ENCODE measurements at regions not wholly inside any gene's neighbourhood (a gene's known extent, or its start where the extent isn't known, plus 50 kb on each side); places are given as distances from the start of the nearest gene placed in this dataset.

DNA sequence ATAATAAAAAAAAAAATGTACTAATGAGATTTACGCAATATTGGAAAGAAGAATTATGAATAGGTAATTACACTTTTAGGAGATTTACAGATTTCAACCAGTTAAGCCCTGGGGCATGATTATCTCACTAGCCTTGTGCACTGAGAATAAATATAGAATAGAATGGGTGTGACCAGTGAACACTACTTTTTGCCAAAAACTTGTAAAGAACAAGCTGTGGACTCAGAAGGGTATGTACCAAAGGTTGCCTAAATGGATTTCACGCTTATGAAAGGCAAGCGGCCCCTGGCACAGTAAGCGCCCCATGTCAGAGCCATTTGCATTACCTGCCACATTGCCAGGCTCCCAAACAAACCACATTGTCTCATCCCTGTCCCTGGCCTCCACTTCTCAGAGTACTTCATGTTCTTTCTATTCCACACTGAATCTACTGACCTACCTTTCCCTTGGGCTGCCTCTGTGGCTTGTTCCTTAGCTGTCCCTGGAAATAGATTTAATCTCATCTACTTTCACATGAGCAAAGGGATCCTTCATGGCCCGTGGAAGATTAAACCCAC is 170.6 kb upstream of the DIO2 start:
- intact Hi-C loops (cut with DNase I, micrococcal nuclease) = no loop called here
- no peaks in the 10 kb centered on the region for H3K4me1 ChIP-seq (ENCODE audit: low read depth)

DNA sequence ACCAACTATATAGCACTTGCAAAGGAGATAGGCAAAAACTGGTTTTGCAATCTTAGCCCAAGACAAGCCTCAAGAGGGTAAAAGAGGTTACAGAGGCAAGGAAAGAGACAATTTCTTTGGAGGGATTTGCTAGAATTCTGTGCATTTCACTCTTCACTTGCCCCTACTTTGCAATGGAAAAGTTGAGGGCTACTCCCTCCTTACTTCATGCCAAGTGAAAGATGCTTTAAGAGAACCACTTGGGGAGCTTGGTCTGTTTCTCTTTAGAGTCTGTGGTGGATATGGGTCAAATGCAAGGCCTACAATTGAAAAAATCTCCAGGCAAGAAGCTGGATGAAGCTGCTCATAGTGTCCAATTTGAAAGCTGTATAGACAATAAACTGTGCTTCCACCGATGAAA is 167.7 kb upstream of the DIO2 start:
- Histone ChIP-seq H3K4me1 (ENCODE audit: low read depth) (no peaks in the 10 kb centered on the region), H3K9me3 (no peaks in the 10 kb centered on the region), H3K4me3 (no peak overlapping the region), H3K36me3 (ENCODE audit: low read depth) (no peaks in the 10 kb centered on the region)
- DNase-seq (no peak), ATAC-seq (no peak)
- intact Hi-C loops (cut with DNase I, micrococcal nuclease) = no loop called here
- TF ChIP-seq, protein P1, sequence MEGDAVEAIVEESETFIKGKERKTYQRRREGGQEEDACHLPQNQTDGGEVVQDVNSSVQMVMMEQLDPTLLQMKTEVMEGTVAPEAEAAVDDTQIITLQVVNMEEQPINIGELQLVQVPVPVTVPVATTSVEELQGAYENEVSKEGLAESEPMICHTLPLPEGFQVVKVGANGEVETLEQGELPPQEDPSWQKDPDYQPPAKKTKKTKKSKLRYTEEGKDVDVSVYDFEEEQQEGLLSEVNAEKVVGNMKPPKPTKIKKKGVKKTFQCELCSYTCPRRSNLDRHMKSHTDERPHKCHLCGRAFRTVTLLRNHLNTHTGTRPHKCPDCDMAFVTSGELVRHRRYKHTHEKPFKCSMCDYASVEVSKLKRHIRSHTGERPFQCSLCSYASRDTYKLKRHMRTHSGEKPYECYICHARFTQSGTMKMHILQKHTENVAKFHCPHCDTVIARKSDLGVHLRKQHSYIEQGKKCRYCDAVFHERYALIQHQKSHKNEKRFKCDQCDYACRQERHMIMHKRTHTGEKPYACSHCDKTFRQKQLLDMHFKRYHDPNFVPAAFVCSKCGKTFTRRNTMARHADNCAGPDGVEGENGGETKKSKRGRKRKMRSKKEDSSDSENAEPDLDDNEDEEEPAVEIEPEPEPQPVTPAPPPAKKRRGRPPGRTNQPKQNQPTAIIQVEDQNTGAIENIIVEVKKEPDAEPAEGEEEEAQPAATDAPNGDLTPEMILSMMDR (IDR thresholded peaks at IDR 0.05) = no peak

More for the DNA sequence above, 170.6 kb upstream of the DIO2 start:
- no peaks in the 10 kb centered on the region for H3K9me3 ChIP-seq
- no peak for DNase-seq
- H3K4me3 ChIP-seq = no peak overlapping the region
- TF ChIP-seq, protein P1 (IDR thresholded peaks at IDR 0.05) = no peak
- H3K36me3 ChIP-seq (ENCODE audit: low read depth) = no peaks in the 10 kb centered on the region
- ATAC-seq = no peak

DNA sequence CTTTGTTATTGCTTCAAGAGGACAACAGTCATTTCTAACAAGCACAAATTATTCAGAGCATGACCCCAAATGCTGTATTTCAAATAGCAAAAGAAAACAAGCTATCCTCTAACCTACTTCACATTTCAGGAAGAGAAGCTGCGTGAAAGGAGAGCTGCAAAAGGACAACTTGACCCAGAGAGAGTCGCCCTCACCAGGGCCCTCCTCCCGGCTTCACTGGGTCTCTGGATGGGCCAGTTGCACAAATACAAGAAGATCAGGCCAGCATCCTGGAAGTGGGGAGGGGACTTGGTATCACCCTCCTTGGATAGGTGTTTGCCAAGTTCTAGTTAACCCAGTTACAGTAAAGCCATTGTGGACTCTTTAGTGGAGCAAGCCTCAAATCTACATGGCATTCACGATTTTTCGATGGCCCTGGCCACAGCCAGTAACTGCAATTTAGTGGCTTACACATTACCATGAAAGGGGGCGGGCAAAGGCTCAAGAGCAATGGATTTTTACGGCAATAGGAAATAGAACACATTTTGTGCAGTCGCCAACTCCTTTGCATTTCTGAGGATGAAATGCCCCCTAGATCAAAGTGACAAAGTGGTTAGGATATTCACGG is 166.9 kb upstream of the DIO2 start:
- Histone ChIP-seq H3K9me3 (no peaks in the 10 kb centered on the region), H3K4me1 (ENCODE audit: low read depth) (no peaks in the 10 kb centered on the region), H3K36me3 (ENCODE audit: low read depth) (no peaks in the 10 kb centered on the region), H3K4me3 (no peak overlapping the region)
- intact Hi-C loops (cut with DNase I, micrococcal nuclease) = no loop called here
- DNase-seq (no peak), ATAC-seq (no peak)
- TF ChIP-seq, protein P1 (IDR thresholded peaks at IDR 0.05) = no peak

DNA sequence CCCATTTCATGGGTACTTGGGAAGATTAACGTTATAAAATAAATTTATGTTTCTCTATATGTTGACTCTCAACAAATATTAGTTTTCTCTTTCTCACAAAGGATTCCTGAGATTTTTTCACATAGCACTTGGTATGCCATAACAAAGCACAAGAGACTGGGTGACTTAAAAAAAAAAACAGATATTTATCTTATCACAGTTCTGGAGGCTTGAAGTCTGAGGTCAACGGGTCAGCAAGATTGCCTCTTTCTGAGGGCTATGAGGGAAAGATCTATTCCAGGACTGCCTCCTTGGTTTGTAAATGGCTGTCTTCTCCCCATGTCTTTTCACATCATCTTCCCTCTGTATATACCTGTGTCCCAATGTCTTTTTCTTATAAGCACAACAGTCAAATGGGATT is 153.5 kb upstream of the DIO2 start:
- Histone ChIP-seq H3K4me3 (no peak overlapping the region), H3K36me3 (ENCODE audit: low read depth) (no peaks in the 10 kb centered on the region), H3K4me1 (ENCODE audit: low read depth) (no peaks in the 10 kb centered on the region), H3K9me3 (no peaks in the 10 kb centered on the region)
- intact Hi-C loops (cut with DNase I, micrococcal nuclease) = no loop called here
- ATAC-seq (no peak), DNase-seq (no peak)
- TF ChIP-seq, protein P1 (IDR thresholded peaks at IDR 0.05) = no peak

DNA sequence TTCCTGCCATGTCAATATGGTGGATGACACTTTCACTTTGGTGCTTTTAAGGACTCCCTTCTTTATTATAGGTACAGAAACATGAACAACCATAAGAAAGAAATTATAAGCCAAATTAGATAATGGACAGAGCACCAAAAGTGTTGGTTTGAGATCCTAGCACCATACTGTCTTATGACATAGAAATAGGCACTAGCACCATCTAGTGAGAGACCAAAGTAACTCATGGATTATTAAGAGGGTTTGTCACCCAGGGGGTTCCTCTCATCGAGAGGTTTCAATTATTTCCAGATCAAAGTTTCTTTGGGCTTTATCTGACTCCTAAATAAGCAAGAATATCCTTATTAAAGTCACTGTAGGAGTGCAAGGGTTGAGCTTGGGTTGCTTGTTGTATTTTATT is 153.0 kb upstream of the DIO2 start:
- Histone ChIP-seq H3K4me3 (no peak overlapping the region), H3K36me3 (ENCODE audit: low read depth) (no peaks in the 10 kb centered on the region), H3K9me3 (no peaks in the 10 kb centered on the region), H3K4me1 (ENCODE audit: low read depth) (no peaks in the 10 kb centered on the region)
- no peak for DNase-seq
- intact Hi-C loops (cut with DNase I, micrococcal nuclease) = no loop called here
- no peak for ATAC-seq
- TF ChIP-seq, protein P1 (IDR thresholded peaks at IDR 0.05) = no peak
